GM12878 (cell line): ENCODE measurements at regions not wholly inside any gene's neighbourhood (a gene's known extent, or its start where the extent isn't known, plus 50 kb on each side); places are given as distances from the start of the nearest gene placed in this dataset.

Experiments
- ATAC-seq: fragments of 200-7000 bp; cut with Tn5 transposase; 3 replicates; pipeline ENCODE4 v1.9.1; 2020; ENCODE audit warnings: mild to moderate bottlenecking, moderate library complexity
- BruUV-seq: library from RNA; stranded (reverse); fragments of 400-500 nt; replicated peaks from 2 replicates; lab custom pipeline; 2021; lab: Mats Ljungman, UMichigan
- CTCF ChIA-PET: fragments of 300-600 bp; sonication (Branson Sonifier 250); formaldehyde crosslinking; extraction: SDS; loops from one replicate; lab custom pipeline; 2021; ENCODE audit warnings: inconsistent platforms; lab: Yijun Ruan, JAX
- POLR2A ChIA-PET: fragments of 350-600 bp; formaldehyde crosslinking; extraction: SDS; loops from one replicate; lab custom pipeline; 2021; ENCODE audit warnings: inconsistent platforms; lab: Charles Lee
- RAD21 ChIA-PET: fragments of 300-600 bp; sonication (Branson Sonifier 250); formaldehyde crosslinking; loops from one replicate; lab custom pipeline; 2023; ENCODE audit warnings: antibody characterized with exemption; ENCODE audit not compliant: unreplicated experiment; lab: Charles Lee
- SMC1A ChIA-PET: fragments of 300-600 bp; sonication (Branson Sonifier 250); formaldehyde crosslinking; loops from one replicate; lab custom pipeline; 2023; ENCODE audit not compliant: unreplicated experiment, uncharacterized antibody; lab: Charles Lee
- DNase-seq: peaks from one replicate; pipeline ENCODE4 v3.0.0-alpha.2; 2011; ENCODE audit warnings: low read depth, low spot score
- FAIRE-seq: peaks from 3 replicates; lab custom pipeline; 2011; peaks lifted over from hg19 to GRCh38; lab: Jason Lieb, UNC
- H2AFZ ChIP-seq: 2 replicates; pipeline ENCODE4 v1.6.0; 2011; ENCODE audit warnings: low read depth, low read length, control low read depth; ENCODE audit not compliant: control insufficient read depth
- H3K27ac ChIP-seq: 2 replicates; pipeline ENCODE4 v1.5.1; 2011; ENCODE audit warnings: control low read depth; ENCODE audit not compliant: control insufficient read depth, insufficient read depth
- H3K27me3 ChIP-seq, 2 experiments: replicated peaks in 1 of 2; 2 replicates each; pipeline versions ENCODE4 v1.6.0 to v1.6.1; 2011; ENCODE audit warnings: low read length in 1 of 2; ENCODE audit not compliant: control insufficient read depth in 2 of 2, insufficient read depth in 2 of 2
- H3K36me3 ChIP-seq, 2 experiments: 2 replicates each; pipeline ENCODE4 v1.5.1; 2011; ENCODE audit warnings: low read length in 1 of 2; ENCODE audit not compliant: control insufficient read depth in 2 of 2, insufficient read depth in 2 of 2
- H3K4me1 ChIP-seq: 2 replicates; pipeline ENCODE4 v1.6.1; 2011; ENCODE audit warnings: mild to moderate bottlenecking, low read length, moderate library complexity, mixed read lengths; ENCODE audit not compliant: control insufficient read depth, insufficient read depth
- H3K4me2 ChIP-seq: 2 replicates; pipeline ENCODE4 v1.6.0; 2011; ENCODE audit warnings: control low read depth; ENCODE audit not compliant: control insufficient read depth, insufficient read depth
- H3K4me3 ChIP-seq: fragments of 200-600 bp; sonication (generic); 2 replicates; pipeline ENCODE4 v1.5.1; 2016
- H3K79me2 ChIP-seq: 2 replicates; pipeline ENCODE4 v1.6.0; 2011; ENCODE audit warnings: low read length; ENCODE audit not compliant: control insufficient read depth, insufficient read depth
- H3K9ac ChIP-seq: 2 replicates; pipeline ENCODE4 v1.8.0; 2011; ENCODE audit warnings: low read length, control low read depth, mixed read lengths; ENCODE audit not compliant: control insufficient read depth, insufficient read depth
- H3K9me3 ChIP-seq: replicated peaks from 3 replicates; pipeline ENCODE4 v1.5.1; 2011; ENCODE audit warnings: mild to moderate bottlenecking, low read length; ENCODE audit not compliant: control insufficient read depth, insufficient read depth
- H4K20me1 ChIP-seq: 2 replicates; pipeline ENCODE4 v1.6.0; 2011; ENCODE audit not compliant: control insufficient read depth, insufficient read depth
- CHD1 ChIP-seq: IDR thresholded peaks from 2 replicates; pipeline ENCODE4 v1.6.1; 2012; ENCODE audit warnings: low read depth, low read length, improper control_type of control experiment
- FOXM1 ChIP-seq: IDR thresholded peaks from 2 replicates; pipeline ENCODE4 v1.6.1; 2012; ENCODE audit warnings: low read depth, mild to moderate bottlenecking, inconsistent platforms, low read length, moderate library complexity
- HDGF ChIP-seq: fragments of 450-650 bp; IDR thresholded peaks from 2 replicates; pipeline ENCODE4 v1.6.1; 2016; ENCODE audit warnings: antibody characterized with exemption
- NFYB ChIP-seq: IDR thresholded peaks from 2 replicates; pipeline ENCODE4 v1.6.1; 2011; ENCODE audit warnings: low read depth, mild to moderate bottlenecking, low read length, improper control_type of control experiment, moderate library complexity; ENCODE audit not compliant: insufficient read depth
- RAD51 ChIP-seq: fragments of 450-650 bp; IDR thresholded peaks from 2 replicates; pipeline ENCODE4 v1.6.1; 2016; ENCODE audit warnings: moderate library complexity, mild to moderate bottlenecking, inconsistent platforms
- RUNX3 ChIP-seq: IDR thresholded peaks from 2 replicates; pipeline ENCODE4 v1.6.1; 2012; ENCODE audit warnings: low read length, inconsistent platforms
- in situ Hi-C: fragments of 300-500 bp; cut with MboI; formaldehyde crosslinking; loops from 9 replicates; pipeline ENCODE4 v1.14.3; 2018; ENCODE audit warnings: mixed read lengths
- intact Hi-C: fragments of 100-400 bp; cut with micrococcal nuclease; formaldehyde crosslinking; loops from one replicate; pipeline ENCODE4 v1.14.2; 2022; ENCODE audit not compliant: unreplicated experiment
- TF ChIP-seq, protein P1 (sequence below): fragments of 150-350 bp; IDR thresholded peaks from 2 replicates; pipeline ENCODE4 v1.6.1; 2014; ENCODE audit warnings: mild to moderate bottlenecking, low read depth, low read length
- TF ChIP-seq, protein P2 (sequence below): IDR thresholded peaks from 2 replicates; pipeline ENCODE4 v1.6.1; 2011; ENCODE audit warnings: low read depth, low read length, improper control_type of control experiment, borderline replicate concordance
- TF ChIP-seq, protein P3 (sequence below): fragments of 450-650 bp; IDR thresholded peaks from 2 replicates; pipeline ENCODE4 v1.6.1; 2018; ENCODE audit warnings: borderline replicate concordance, mild to moderate bottlenecking; ENCODE audit not compliant: partially characterized antibody
- TF ChIP-seq, protein P4 (sequence below): fragments of 450-650 bp; formaldehyde crosslinking; IDR thresholded peaks from 2 replicates; pipeline ENCODE4 v1.4.0; 2022; ENCODE audit warnings: mild to moderate bottlenecking, moderate library complexity
- TF ChIP-seq, protein P5 (sequence below): fragments of 450-650 bp; IDR thresholded peaks from 2 replicates; pipeline ENCODE4 v1.6.1; 2017; ENCODE audit warnings: mild to moderate bottlenecking, low read depth, inconsistent platforms; ENCODE audit not compliant: poor library complexity, severe bottlenecking
- TF ChIP-seq, protein P6 (sequence below): IDR thresholded peaks from 2 replicates; pipeline ENCODE4 v1.6.1; 2011; ENCODE audit warnings: borderline replicate concordance, low read depth, mild to moderate bottlenecking, moderate library complexity, mixed read lengths, low read length; ENCODE audit not compliant: insufficient read depth; ENCODE audit errors: extremely low read length

DNA sequence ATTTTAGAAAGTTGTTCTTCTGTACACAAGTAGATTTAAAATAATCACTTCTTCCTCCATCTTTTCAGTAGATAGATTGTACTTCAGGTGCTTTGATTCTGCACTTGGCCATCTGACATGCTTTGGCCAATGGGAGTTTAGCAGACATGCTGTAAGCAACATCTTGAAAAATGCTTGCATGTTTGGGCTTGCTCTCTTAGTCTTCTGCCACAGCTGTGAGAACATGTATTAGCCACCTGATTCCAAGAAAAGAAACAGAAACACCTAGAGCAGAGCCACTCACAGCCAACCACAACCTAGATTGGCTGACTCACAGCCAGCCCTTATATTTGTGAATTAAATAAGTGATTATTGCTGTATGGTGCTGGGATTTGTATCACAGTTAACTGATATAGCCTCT lies 70.2 kb upstream of the GADL1 start:
- BruUV-seq, result no TSS peak
- SMC1A ChIA-PET, result interaction anchor here (1.1 kb wide), 1 partner anchor 195 kb away, joined by 3 read pairs; no protein-coding TSS in a partner anchor
- peak; percentile 90 for ATAC-seq
- TF ChIP-seq, protein P1, sequence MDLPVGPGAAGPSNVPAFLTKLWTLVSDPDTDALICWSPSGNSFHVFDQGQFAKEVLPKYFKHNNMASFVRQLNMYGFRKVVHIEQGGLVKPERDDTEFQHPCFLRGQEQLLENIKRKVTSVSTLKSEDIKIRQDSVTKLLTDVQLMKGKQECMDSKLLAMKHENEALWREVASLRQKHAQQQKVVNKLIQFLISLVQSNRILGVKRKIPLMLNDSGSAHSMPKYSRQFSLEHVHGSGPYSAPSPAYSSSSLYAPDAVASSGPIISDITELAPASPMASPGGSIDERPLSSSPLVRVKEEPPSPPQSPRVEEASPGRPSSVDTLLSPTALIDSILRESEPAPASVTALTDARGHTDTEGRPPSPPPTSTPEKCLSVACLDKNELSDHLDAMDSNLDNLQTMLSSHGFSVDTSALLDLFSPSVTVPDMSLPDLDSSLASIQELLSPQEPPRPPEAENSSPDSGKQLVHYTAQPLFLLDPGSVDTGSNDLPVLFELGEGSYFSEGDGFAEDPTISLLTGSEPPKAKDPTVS, result no peak
- TF ChIP-seq, protein P2, sequence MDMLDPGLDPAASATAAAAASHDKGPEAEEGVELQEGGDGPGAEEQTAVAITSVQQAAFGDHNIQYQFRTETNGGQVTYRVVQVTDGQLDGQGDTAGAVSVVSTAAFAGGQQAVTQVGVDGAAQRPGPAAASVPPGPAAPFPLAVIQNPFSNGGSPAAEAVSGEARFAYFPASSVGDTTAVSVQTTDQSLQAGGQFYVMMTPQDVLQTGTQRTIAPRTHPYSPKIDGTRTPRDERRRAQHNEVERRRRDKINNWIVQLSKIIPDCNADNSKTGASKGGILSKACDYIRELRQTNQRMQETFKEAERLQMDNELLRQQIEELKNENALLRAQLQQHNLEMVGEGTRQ, result peak; percentile 22; the same call in 1 of the 2 replicates
- TF ChIP-seq HDGF (no peak), NFYB (peak; percentile 58; the same call in 1 of the 2 replicates), RUNX3 (peak; percentile 59), CHD1 (0 out of 2 replicates have a peak, but pooled peaks have one; percentile 46), FOXM1 (peak; percentile 33; the same call in 1 of the 2 replicates), RAD51 (peak; percentile 64)
- TF ChIP-seq, protein P3, sequence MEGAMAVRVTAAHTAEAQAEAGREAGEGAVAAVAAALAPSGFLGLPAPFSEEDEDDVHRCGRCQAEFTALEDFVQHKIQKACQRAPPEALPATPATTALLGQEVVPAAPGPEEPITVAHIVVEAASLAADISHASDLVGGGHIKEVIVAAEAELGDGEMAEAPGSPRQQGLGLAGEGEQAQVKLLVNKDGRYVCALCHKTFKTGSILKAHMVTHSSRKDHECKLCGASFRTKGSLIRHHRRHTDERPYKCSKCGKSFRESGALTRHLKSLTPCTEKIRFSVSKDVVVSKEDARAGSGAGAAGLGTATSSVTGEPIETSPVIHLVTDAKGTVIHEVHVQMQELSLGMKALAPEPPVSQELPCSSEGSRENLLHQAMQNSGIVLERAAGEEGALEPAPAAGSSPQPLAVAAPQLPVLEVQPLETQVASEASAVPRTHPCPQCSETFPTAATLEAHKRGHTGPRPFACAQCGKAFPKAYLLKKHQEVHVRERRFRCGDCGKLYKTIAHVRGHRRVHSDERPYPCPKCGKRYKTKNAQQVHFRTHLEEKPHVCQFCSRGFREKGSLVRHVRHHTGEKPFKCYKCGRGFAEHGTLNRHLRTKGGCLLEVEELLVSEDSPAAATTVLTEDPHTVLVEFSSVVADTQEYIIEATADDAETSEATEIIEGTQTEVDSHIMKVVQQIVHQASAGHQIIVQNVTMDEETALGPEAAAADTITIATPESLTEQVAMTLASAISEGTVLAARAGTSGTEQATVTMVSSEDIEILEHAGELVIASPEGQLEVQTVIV, result no peak
- TF ChIP-seq, protein P4, sequence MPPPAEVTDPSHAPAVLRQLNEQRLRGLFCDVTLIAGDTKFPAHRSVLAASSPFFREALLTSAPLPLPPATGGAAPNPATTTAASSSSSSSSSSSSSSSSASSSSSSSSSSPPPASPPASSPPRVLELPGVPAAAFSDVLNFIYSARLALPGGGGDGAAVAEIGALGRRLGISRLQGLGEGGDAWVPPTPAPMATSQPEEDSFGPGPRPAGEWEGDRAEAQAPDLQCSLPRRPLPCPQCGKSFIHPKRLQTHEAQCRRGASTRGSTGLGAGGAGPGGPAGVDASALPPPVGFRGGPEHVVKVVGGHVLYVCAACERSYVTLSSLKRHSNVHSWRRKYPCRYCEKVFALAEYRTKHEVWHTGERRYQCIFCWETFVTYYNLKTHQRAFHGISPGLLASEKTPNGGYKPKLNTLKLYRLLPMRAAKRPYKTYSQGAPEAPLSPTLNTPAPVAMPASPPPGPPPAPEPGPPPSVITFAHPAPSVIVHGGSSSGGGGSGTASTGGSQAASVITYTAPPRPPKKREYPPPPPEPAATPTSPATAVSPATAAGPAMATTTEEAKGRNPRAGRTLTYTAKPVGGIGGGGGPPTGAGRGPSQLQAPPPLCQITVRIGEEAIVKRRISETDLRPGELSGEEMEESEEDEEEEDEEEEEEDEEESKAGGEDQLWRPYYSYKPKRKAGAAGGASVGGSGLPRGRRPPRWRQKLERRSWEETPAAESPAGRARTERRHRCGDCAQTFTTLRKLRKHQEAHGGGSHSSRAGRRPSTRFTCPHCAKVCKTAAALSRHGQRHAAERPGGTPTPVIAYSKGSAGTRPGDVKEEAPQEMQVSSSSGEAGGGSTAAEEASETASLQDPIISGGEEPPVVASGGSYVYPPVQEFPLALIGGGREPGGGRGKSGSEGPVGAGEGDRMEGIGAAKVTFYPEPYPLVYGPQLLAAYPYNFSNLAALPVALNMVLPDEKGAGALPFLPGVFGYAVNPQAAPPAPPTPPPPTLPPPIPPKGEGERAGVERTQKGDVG (CRISPR knock-in tag), result no peak
- TF ChIP-seq, protein P5, sequence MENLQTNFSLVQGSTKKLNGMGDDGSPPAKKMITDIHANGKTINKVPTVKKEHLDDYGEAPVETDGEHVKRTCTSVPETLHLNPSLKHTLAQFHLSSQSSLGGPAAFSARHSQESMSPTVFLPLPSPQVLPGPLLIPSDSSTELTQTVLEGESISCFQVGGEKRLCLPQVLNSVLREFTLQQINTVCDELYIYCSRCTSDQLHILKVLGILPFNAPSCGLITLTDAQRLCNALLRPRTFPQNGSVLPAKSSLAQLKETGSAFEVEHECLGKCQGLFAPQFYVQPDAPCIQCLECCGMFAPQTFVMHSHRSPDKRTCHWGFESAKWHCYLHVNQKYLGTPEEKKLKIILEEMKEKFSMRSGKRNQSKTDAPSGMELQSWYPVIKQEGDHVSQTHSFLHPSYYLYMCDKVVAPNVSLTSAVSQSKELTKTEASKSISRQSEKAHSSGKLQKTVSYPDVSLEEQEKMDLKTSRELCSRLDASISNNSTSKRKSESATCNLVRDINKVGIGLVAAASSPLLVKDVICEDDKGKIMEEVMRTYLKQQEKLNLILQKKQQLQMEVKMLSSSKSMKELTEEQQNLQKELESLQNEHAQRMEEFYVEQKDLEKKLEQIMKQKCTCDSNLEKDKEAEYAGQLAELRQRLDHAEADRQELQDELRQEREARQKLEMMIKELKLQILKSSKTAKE, result peak; percentile 65
- TF ChIP-seq, protein P6, sequence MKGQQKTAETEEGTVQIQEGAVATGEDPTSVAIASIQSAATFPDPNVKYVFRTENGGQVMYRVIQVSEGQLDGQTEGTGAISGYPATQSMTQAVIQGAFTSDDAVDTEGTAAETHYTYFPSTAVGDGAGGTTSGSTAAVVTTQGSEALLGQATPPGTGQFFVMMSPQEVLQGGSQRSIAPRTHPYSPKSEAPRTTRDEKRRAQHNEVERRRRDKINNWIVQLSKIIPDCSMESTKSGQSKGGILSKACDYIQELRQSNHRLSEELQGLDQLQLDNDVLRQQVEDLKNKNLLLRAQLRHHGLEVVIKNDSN, result peak; percentile 35

More for the DNA sequence above, 70.2 kb upstream of the GADL1 start:
- Histone ChIP-seq H3K9ac (no peak overlapping the region), H3K4me1 (peaks cover 4% of the 10 kb centered on the region; the same call in 1 of the 2 replicates), H3K4me2 (no peak overlapping the region), H3K27me3 (no peaks in the 10 kb centered on the region), H4K20me1 (no peaks in the 10 kb centered on the region), H3K79me2 (no peaks in the 10 kb centered on the region), H3K4me3 (no peak overlapping the region), H2AFZ (peak overlapping the region; percentile 10; the same call in 1 of the 2 replicates), H3K36me3 (no peaks in the 10 kb centered on the region), H3K9me3 (no peaks in the 10 kb centered on the region; the same call in 2 of the 3 replicates), H3K27ac (no peak overlapping the region)
- DNase-seq, result peak; percentile 30
- in situ Hi-C loops, result no loop called here
- intact Hi-C loops, result no loop called here
- RAD21 ChIA-PET, result no interaction called here
- POLR2A ChIA-PET, result no interaction called here
- no peak for FAIRE-seq
- CTCF ChIA-PET, result no interaction called here
